ENCODE measurements at regions not wholly inside any gene's neighbourhood (a gene's known extent, or its start where the extent isn't known, plus 50 kb on each side); places are given as distances from the start of the nearest gene placed in this dataset.

- TF ChIP-seq EZH2 (IDR thresholded peaks at IDR 0.05; ENCODE audit: insufficient read depth, low read length) = no peak
- TF ChIP-seq CTCF (IDR thresholded peaks at IDR 0.05; ENCODE audit: insufficient read depth, low read depth, low read length) = no peak
Observed at GRCh38 chr2:146665800-146666199, 1179.0 kb upstream of the ACVR2A start.

All from astrocyte (in vitro differentiated cells and primary cell).